ENCODE measurements at regions not wholly inside any gene's neighbourhood (a gene's known extent, or its start where the extent isn't known, plus 50 kb on each side); places are given as distances from the start of the nearest gene placed in this dataset.

GRCh38 chrX:8971116-8971515 is 62.8 kb downstream of the FAM9B start:
- no peaks in the 10 kb centered on the region for H3K4me1 Mint-ChIP-seq
- H3K27ac Mint-ChIP-seq, result no peak overlapping the region
- peaks cover 0 to 8% (median 3%) of the 10 kb centered on the region in 3 donors for H3K27me3 Mint-ChIP-seq (ENCODE audit: low read depth in 3 of 3)
- peaks cover 0 to 2% (median 0%) of the 10 kb centered on the region in 6 donors for H3K9me3 Mint-ChIP-seq
- peak; percentile 22 to 52 (median 41) for DNase-seq
- H3K36me3 Mint-ChIP-seq, result no peaks in the 10 kb centered on the region
- H3K4me3 Mint-ChIP-seq, result no peak overlapping the region

GRCh38 chrX:8969378-8969777 is 64.5 kb downstream of the FAM9B start:
- H3K4me1 Mint-ChIP-seq, result no peaks in the 10 kb centered on the region
- H3K27me3 Mint-ChIP-seq (ENCODE audit: low read depth in 3 of 3), result peaks cover 0 to 8% (median 0%) of the 10 kb centered on the region in 3 donors
- peaks cover 0 to 2% (median 0%) of the 10 kb centered on the region in 6 donors for H3K9me3 Mint-ChIP-seq
- no peak overlapping the region for H3K4me3 Mint-ChIP-seq
- DNase-seq, result no peak
- H3K36me3 Mint-ChIP-seq, result no peaks in the 10 kb centered on the region
- no peak overlapping the region for H3K27ac Mint-ChIP-seq

GRCh38 chrX:8967461-8967860 is 66.5 kb downstream of the FAM9B start:
- Mint-ChIP-seq H3K36me3 (no peaks in the 10 kb centered on the region), H3K9me3 (peaks cover 0 to 2% (median 0%) of the 10 kb centered on the region in 6 donors), H3K4me1 (no peaks in the 10 kb centered on the region), H3K27me3 (ENCODE audit: low read depth in 3 of 3) (peaks cover 0 to 11% (median 3%) of the 10 kb centered on the region in 3 donors), H3K4me3 (no peak overlapping the region), H3K27ac (no peak overlapping the region)
- no peak for DNase-seq

- Mint-ChIP-seq H3K4me1 (no peaks in the 10 kb centered on the region), H3K27ac (no peak overlapping the region), H3K4me3 (no peak overlapping the region), H3K9me3 (no peaks in the 10 kb centered on the region), H3K27me3 (ENCODE audit: low read depth in 3 of 3) (peaks cover 5 to 12% (median 9%) of the 10 kb centered on the region in 3 donors), H3K36me3 (no peaks in the 10 kb centered on the region)
- DNase-seq, result no peak
Observed at GRCh38 chrX:8960957-8961468, 72.9 kb downstream of the FAM9B start.

- Mint-ChIP-seq H3K27ac (no peak overlapping the region), H3K9me3 (no peaks in the 10 kb centered on the region), H3K27me3 (ENCODE audit: low read depth in 3 of 3) (peaks cover 3 to 6% (median 5%) of the 10 kb centered on the region in 3 donors), H3K4me1 (no peaks in the 10 kb centered on the region), H3K36me3 (no peaks in the 10 kb centered on the region), H3K4me3 (no peak overlapping the region)
- DNase-seq, result no peak
Observed at GRCh38 chrX:8955511-8955910, 78.4 kb downstream of the FAM9B start.

- Mint-ChIP-seq H3K27ac (no peak overlapping the region), H3K27me3 (ENCODE audit: low read depth in 3 of 3) (peaks cover 0 to 7% (median 2%) of the 10 kb centered on the region in 3 donors), H3K4me3 (no peak overlapping the region), H3K36me3 (no peaks in the 10 kb centered on the region), H3K4me1 (no peaks in the 10 kb centered on the region), H3K9me3 (peaks cover 0 to 2% (median 0%) of the 10 kb centered on the region in 6 donors)
- no peak for DNase-seq
Observed at GRCh38 chrX:8946563-8946962, 87.4 kb downstream of the FAM9B start.

- peaks cover 0 to 5% (median under 1%) of the 10 kb centered on the region in 6 donors for H3K9me3 Mint-ChIP-seq
- no peak for DNase-seq
Observed at GRCh38 chrX:8939322-8939721, 94.6 kb downstream of the FAM9B start.

GRCh38 chrX:8927701-8928100 is 106.2 kb downstream of the FAM9B start:
- Mint-ChIP-seq H3K4me1 (no peaks in the 10 kb centered on the region), H3K9me3 (peaks cover 0 to 2% (median 0%) of the 10 kb centered on the region in 6 donors), H3K36me3 (peaks cover 0 to 1% (median 0%) of the 10 kb centered on the region in 3 donors), H3K4me3 (no peak overlapping the region), H3K27me3 (ENCODE audit: low read depth in 3 of 3) (peaks cover 2 to 31% (median 3%) of the 10 kb centered on the region in 3 donors), H3K27ac (no peak overlapping the region)
- DNase-seq, result no peak

More at GRCh38 chrX:8939322-8939721, 94.6 kb downstream of the FAM9B start:
- Mint-ChIP-seq H3K4me3 (no peak overlapping the region), H3K36me3 (no peaks in the 10 kb centered on the region), H3K4me1 (no peaks in the 10 kb centered on the region), H3K27ac (no peak overlapping the region), H3K27me3 (ENCODE audit: low read depth in 3 of 3) (peaks cover 1 to 6% (median 6%) of the 10 kb centered on the region in 3 donors)

- no peaks in the 10 kb centered on the region for H3K9me3 Mint-ChIP-seq
- H3K4me3 Mint-ChIP-seq, result no peak overlapping the region
- peaks cover 2 to 28% (median 3%) of the 10 kb centered on the region in 3 donors for H3K27me3 Mint-ChIP-seq (ENCODE audit: low read depth in 3 of 3)
- no peaks in the 10 kb centered on the region for H3K36me3 Mint-ChIP-seq
- DNase-seq, result no peak
- H3K4me1 Mint-ChIP-seq, result no peaks in the 10 kb centered on the region
- no peak overlapping the region for H3K27ac Mint-ChIP-seq
Observed at GRCh38 chrX:8927066-8927635, 106.8 kb downstream of the FAM9B start.

- no peaks in the 10 kb centered on the region for H3K4me1 Mint-ChIP-seq
- H3K27me3 Mint-ChIP-seq (ENCODE audit: low read depth in 3 of 3), result peaks cover 2 to 15% (median 5%) of the 10 kb centered on the region in 3 donors
- no peak for DNase-seq
- H3K9me3 Mint-ChIP-seq, result no peaks in the 10 kb centered on the region
- H3K4me3 Mint-ChIP-seq, result no peak overlapping the region
- H3K36me3 Mint-ChIP-seq, result no peaks in the 10 kb centered on the region
- no peak overlapping the region for H3K27ac Mint-ChIP-seq
Observed at GRCh38 chrX:8921615-8922014, 112.3 kb downstream of the FAM9B start.

GRCh38 chrX:8919801-8920200 is 114.1 kb downstream of the FAM9B start:
- Mint-ChIP-seq H3K4me1 (no peaks in the 10 kb centered on the region), H3K27me3 (ENCODE audit: low read depth in 3 of 3) (peaks cover 0 to 11% (median 5%) of the 10 kb centered on the region in 3 donors), H3K9me3 (no peaks in the 10 kb centered on the region), H3K4me3 (no peak overlapping the region), H3K27ac (no peak overlapping the region), H3K36me3 (no peaks in the 10 kb centered on the region)
- no peak for DNase-seq

GRCh38 chrX:8916697-8917096 is 115.5 kb upstream of the FAM9A start:
- Mint-ChIP-seq H3K27ac (no peak overlapping the region), H3K9me3 (no peaks in the 10 kb centered on the region), H3K36me3 (no peaks in the 10 kb centered on the region), H3K27me3 (ENCODE audit: low read depth in 3 of 3) (peaks cover 0 to 4% (median 3%) of the 10 kb centered on the region in 3 donors), H3K4me1 (no peaks in the 10 kb centered on the region), H3K4me3 (no peak overlapping the region)
- no peak for DNase-seq

- Mint-ChIP-seq H3K27ac (no peak overlapping the region), H3K9me3 (peaks cover 0 to 1% (median 0%) of the 10 kb centered on the region in 6 donors), H3K4me3 (no peak overlapping the region), H3K27me3 (ENCODE audit: low read depth in 3 of 3) (peaks cover 3 to 5% (median 4%) of the 10 kb centered on the region in 3 donors), H3K36me3 (no peaks in the 10 kb centered on the region), H3K4me1 (no peaks in the 10 kb centered on the region)
- no peak for DNase-seq
Observed at GRCh38 chrX:8914681-8915080, 113.5 kb upstream of the FAM9A start.

GRCh38 chrX:8913655-8914409 is 112.6 kb upstream of the FAM9A start:
- peaks cover 0 to 1% (median 0%) of the 10 kb centered on the region in 6 donors for H3K9me3 Mint-ChIP-seq
- no peak overlapping the region for H3K4me3 Mint-ChIP-seq
- no peaks in the 10 kb centered on the region for H3K36me3 Mint-ChIP-seq
- no peaks in the 10 kb centered on the region for H3K4me1 Mint-ChIP-seq
- H3K27ac Mint-ChIP-seq, result no peak overlapping the region
- DNase-seq, result no peak
- H3K27me3 Mint-ChIP-seq (ENCODE audit: low read depth in 3 of 3), result peaks cover 4 to 5% (median 5%) of the 10 kb centered on the region in 3 donors
